ENCODE measurements at regions not wholly inside any gene's neighbourhood (a gene's known extent, or its start where the extent isn't known, plus 50 kb on each side); places are given as distances from the start of the nearest gene placed in this dataset.

GRCh38 chr10:113247050-113247449 lies 297.0 kb downstream of the TCF7L2 start:
- H3K4me3 ChIP-seq (replicated peaks in 1 of 2; ENCODE audit: low read depth in 2 of 2, low read length in 2 of 2), result no peak overlapping the region
- DNase-seq (ENCODE audit: low read depth in 2 of 2), result no peak
- TF ChIP-seq, protein P1, sequence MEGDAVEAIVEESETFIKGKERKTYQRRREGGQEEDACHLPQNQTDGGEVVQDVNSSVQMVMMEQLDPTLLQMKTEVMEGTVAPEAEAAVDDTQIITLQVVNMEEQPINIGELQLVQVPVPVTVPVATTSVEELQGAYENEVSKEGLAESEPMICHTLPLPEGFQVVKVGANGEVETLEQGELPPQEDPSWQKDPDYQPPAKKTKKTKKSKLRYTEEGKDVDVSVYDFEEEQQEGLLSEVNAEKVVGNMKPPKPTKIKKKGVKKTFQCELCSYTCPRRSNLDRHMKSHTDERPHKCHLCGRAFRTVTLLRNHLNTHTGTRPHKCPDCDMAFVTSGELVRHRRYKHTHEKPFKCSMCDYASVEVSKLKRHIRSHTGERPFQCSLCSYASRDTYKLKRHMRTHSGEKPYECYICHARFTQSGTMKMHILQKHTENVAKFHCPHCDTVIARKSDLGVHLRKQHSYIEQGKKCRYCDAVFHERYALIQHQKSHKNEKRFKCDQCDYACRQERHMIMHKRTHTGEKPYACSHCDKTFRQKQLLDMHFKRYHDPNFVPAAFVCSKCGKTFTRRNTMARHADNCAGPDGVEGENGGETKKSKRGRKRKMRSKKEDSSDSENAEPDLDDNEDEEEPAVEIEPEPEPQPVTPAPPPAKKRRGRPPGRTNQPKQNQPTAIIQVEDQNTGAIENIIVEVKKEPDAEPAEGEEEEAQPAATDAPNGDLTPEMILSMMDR (IDR thresholded peaks at IDR 0.05; ENCODE audit: low read depth, low read length), result no peak

DNA sequence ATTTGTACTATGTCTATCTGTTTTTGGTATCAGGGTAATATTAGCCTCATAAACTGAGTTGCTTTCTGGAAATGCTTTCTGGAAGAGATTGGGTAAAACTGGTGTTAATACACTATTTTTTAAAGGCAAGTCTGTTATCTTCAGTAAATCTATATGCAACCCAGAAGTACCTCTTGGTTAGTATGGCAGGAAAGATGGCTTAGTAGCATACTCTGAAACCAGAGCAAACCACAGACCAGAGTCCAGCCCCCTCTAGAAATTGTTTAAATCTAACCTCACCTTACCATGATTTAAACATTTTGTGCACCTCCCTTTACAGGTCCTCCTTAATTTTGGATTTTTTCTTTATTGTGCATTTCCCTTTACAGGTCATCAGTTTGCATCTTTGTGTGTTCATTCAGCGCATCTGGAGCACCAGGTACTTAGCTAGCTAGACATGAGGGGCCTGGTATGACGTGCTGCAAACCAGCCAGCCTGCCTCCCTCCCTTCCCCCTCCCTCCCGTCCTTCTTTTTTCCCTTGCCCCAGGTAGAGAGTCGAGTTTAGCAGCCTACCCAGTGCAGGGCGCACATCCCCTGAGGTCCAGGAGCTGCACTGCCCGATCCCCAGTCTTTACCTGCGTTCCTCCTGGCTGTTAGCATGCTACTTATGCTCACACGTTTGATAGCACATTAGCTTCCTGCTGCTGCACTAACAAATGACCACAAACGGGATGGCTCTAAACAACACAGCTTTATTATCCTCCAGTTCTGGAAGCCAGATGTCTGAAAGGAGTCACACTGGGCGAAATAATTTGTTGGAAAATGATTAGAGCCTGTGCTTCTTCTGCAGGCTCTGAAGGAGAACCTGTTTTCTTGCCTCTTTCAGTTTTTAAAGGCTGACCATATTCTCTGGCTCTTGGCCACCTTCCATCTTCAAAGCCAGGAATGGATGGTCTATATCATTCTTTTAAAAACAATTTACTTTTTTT lies 299.9 kb upstream of the HABP2 start:
- no peak overlapping the region for H3K4me3 ChIP-seq (replicated peaks in 1 of 2; ENCODE audit: low read depth in 2 of 2, low read length in 2 of 2)
- DNase-seq (ENCODE audit: low read depth in 2 of 2), result no peak
- TF ChIP-seq, protein P1 (IDR thresholded peaks at IDR 0.05; ENCODE audit: low read depth, low read length), result no peak

DNA sequence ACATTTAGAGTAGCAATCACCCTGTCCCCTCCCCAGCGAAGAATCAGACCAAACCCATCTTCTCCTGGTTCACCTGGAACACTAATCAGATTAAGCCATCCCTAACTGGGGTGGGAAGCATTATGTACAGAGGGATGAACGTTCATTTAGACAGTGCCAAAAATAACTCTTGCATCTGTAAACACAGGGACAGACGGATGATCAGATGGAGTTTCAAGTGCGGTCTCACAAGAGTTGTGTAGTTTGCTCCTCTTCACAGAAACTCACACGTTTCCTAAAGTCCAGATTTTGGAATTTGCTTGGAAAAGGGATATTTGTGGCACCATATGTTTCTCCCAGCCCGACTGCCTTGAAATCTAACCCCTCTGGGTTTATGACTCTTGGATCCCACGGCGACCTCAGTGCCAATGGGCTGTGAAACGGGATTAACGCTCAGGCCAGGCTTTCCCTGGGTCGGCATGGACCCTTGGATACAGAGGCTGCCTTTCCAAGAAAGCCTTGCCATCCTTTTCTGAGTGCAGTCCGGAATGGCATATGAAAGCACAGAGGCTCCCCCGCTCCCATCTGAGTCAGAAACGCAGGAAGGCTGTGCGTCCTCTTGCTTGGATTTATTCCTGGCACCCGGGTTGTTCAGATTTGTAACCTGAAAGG lies 293.2 kb upstream of the HABP2 start:
- H3K4me3 ChIP-seq (replicated peaks in 1 of 2; ENCODE audit: low read depth in 2 of 2, low read length in 2 of 2), result no peak overlapping the region
- no peak for DNase-seq (ENCODE audit: low read depth in 2 of 2)
- TF ChIP-seq, protein P1 (IDR thresholded peaks at IDR 0.05; ENCODE audit: low read depth, low read length), result no peak

GRCh38 chr10:113261161-113261560 lies 291.7 kb upstream of the HABP2 start:
- TF ChIP-seq, protein P1 (IDR thresholded peaks at IDR 0.05; ENCODE audit: low read depth, low read length), result no peak
- no peak for DNase-seq (ENCODE audit: low read depth in 2 of 2)
- no peak overlapping the region for H3K4me3 ChIP-seq (replicated peaks in 1 of 2; ENCODE audit: low read depth in 2 of 2, low read length in 2 of 2)

DNA sequence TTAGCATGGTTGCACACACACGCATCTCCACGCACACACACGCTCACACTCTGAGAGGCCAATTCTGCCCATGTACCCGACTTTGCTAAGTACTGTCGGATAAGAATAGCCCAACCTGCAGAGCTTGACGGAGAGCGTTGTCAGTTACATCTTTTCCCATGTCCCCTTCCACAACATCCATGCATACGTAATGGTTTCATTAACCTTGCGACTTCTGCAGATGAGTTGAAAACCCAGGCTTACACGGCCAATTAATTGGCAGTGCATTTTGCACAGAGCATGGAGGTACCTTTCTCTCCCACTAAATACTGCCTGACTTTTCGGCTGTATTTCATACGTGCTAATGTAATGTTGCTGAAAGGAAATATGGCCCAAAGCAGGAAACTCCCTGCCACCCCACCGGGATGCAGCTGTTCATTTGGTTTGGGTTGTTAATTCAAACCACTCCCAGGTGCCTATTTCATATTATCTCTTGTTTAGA lies 291.2 kb upstream of the HABP2 start:
- H3K4me3 ChIP-seq (replicated peaks in 1 of 2; ENCODE audit: low read depth in 2 of 2, low read length in 2 of 2), result no peak overlapping the region
- DNase-seq (ENCODE audit: low read depth in 2 of 2), result no peak
- TF ChIP-seq, protein P1 (IDR thresholded peaks at IDR 0.05; ENCODE audit: low read depth, low read length), result no peak

DNA sequence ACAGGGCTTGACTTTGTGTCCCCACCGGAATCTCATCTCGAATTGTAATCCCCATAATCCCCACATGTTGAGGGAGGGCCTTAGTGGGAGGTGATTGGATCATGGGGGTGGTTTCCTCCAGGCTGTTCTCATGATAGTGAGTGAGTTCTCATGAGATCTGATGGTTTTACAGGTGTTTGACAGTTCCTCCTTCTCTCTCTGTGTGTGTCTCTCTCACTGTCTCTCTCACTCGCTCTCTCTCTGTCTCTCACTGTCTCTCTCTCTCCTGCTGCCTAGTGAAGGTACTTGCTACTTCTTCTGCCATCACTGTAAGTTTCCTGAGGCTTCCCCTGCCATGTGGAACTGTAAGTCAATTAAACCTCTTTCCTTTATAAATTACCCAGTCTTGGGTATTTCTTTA lies 289.8 kb upstream of the HABP2 start:
- TF ChIP-seq, protein P1 (IDR thresholded peaks at IDR 0.05; ENCODE audit: low read depth, low read length), result no peak
- H3K4me3 ChIP-seq (replicated peaks in 1 of 2; ENCODE audit: low read depth in 2 of 2, low read length in 2 of 2), result no peak overlapping the region
- no peak for DNase-seq (ENCODE audit: low read depth in 2 of 2)

Measured in cardiac fibroblast (primary cell).